ENCODE measurements at regions not wholly inside any gene's neighbourhood (a gene's known extent, or its start where the extent isn't known, plus 50 kb on each side); places are given as distances from the start of the nearest gene placed in this dataset.

DNA sequence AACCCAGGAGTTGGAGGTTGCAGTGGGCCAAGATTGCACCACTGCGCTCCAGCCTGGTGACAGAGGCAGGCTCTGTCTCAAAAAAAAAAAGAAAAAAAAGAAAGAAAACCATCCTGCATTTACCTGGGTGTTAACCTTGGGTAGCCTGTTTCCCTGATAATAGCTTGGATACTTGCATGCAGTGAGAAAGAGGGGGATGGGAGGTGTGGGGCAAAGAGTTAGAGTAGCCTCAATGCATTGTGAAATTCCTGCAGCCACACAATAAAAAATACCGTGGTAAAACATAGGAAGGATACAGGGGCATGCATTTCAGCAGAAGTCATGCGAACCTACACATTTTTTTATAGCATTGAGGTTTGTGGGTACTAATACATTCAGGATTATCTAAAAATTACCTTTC, 76.6 kb upstream of the ZNF516 start:
- no peak for DNase-seq (ENCODE audit: extremely low spot score)
- Histone ChIP-seq H3K4me1 (no peaks in the 10 kb centered on the region), H3K9me3 (no peaks in the 10 kb centered on the region), H3K27ac (replicated peaks in 1 of 4) (no peak overlapping the region), H3K27me3 (no peaks in the 10 kb centered on the region), H3K36me3 (no peaks in the 10 kb centered on the region), H3K4me3 (no peak overlapping the region)
- WGBS, result 84% methylated on average over 3 of the region's 3 CpGs
- TF ChIP-seq CTCF (IDR thresholded peaks at IDR 0.05) (no peak), EP300 (IDR thresholded peaks at IDR 0.05) (no peak), POLR2AphosphoS5 (IDR thresholded peaks at IDR 0.05) (no peak), POLR2A (IDR thresholded peaks at IDR 0.05; ENCODE audit: low read depth) (no peak)
- intact Hi-C loops (cut with DNase I), result no loop called here

DNA sequence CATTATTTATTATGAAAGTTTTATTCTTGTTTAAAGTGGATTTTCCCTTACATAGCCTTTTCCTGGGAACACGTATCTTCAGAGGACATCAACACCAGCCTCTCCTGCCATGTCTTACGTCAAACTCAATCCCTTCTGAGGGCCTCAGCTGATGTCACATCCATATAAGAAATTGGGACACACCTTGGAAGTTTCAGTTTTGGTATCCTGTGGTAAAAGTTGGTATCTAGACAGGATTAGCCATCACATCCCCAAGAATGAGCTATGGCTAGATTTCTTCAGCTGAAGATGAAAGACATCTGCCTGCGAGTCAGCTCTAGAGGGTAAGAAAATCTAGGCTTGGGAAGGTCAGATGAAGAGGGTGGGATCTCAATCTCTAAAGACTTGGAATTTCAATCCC, 75.8 kb upstream of the ZNF516 start:
- peaks cover 0 to 7% (median 3%) of the 10 kb centered on the region in 4 donors for H3K4me1 ChIP-seq
- no peaks in the 10 kb centered on the region for H3K36me3 ChIP-seq
- no peak overlapping the region for H3K27ac ChIP-seq (replicated peaks in 1 of 4)
- no peaks in the 10 kb centered on the region for H3K27me3 ChIP-seq
- no peak for DNase-seq (ENCODE audit: extremely low spot score)
- TF ChIP-seq POLR2AphosphoS5 (IDR thresholded peaks at IDR 0.05) (no peak), CTCF (IDR thresholded peaks at IDR 0.05) (no peak), POLR2A (IDR thresholded peaks at IDR 0.05; ENCODE audit: low read depth) (no peak), EP300 (IDR thresholded peaks at IDR 0.05) (no peak)
- H3K9me3 ChIP-seq, result no peaks in the 10 kb centered on the region
- WGBS, result 96% methylated on average over 3 of the region's 3 CpGs
- no peak overlapping the region for H3K4me3 ChIP-seq
- intact Hi-C loops (cut with DNase I), result no loop called here

GRCh38 chr18:76569644-76570419, 74.8 kb upstream of the ZNF516 start:
- Histone ChIP-seq H3K36me3 (no peaks in the 10 kb centered on the region), H3K4me3 (no peak overlapping the region), H3K9me3 (no peaks in the 10 kb centered on the region), H3K4me1 (peaks cover 2 to 14% (median 7%) of the 10 kb centered on the region in 4 donors), H3K27me3 (no peaks in the 10 kb centered on the region), H3K27ac (replicated peaks in 1 of 4) (no peak overlapping the region)
- DNase-seq (ENCODE audit: extremely low spot score), result no peak
- WGBS, result 86% methylated on average over 15 of the region's 15 CpGs
- intact Hi-C loops (cut with DNase I), result no loop called here
- no peak for TF ChIP-seq POLR2A (IDR thresholded peaks at IDR 0.05; ENCODE audit: low read depth)
- no peak for TF ChIP-seq POLR2AphosphoS5 (IDR thresholded peaks at IDR 0.05)
- TF ChIP-seq CTCF (IDR thresholded peaks at IDR 0.05), result no peak
- TF ChIP-seq EP300 (IDR thresholded peaks at IDR 0.05), result no peak

- Histone ChIP-seq H3K27ac (replicated peaks in 1 of 4) (no peak overlapping the region), H3K9me3 (no peaks in the 10 kb centered on the region), H3K4me1 (peaks cover 7 to 21% (median 12%) of the 10 kb centered on the region in 4 donors), H3K4me3 (no peak overlapping the region), H3K27me3 (no peaks in the 10 kb centered on the region), H3K36me3 (no peaks in the 10 kb centered on the region)
- DNase-seq (ENCODE audit: extremely low spot score), result no peak
- 100% methylated on average over 1 of the region's 1 CpG for WGBS
- TF ChIP-seq POLR2A (IDR thresholded peaks at IDR 0.05; ENCODE audit: low read depth), result no peak
- TF ChIP-seq CTCF (IDR thresholded peaks at IDR 0.05), result no peak
- TF ChIP-seq POLR2AphosphoS5 (IDR thresholded peaks at IDR 0.05), result no peak
- no peak for TF ChIP-seq EP300 (IDR thresholded peaks at IDR 0.05)
- intact Hi-C loops (cut with DNase I), result no loop called here
These were observed 73.7 kb upstream of the ZNF516 start for GRCh38 chr18:76568731-76569130.
